GM12872 (cell line): ENCODE measurements at regions not wholly inside any gene's neighbourhood (a gene's known extent, or its start where the extent isn't known, plus 50 kb on each side); places are given as distances from the start of the nearest gene placed in this dataset.

Experiments
- TF ChIP-seq, protein P1 (sequence below): IDR thresholded peaks from 3 replicates; pipeline ENCODE4 v1.5.1; 2011; ENCODE audit warnings: low read depth, mild to moderate bottlenecking, low read length, moderate library complexity; ENCODE audit not compliant: insufficient read depth

DNA sequence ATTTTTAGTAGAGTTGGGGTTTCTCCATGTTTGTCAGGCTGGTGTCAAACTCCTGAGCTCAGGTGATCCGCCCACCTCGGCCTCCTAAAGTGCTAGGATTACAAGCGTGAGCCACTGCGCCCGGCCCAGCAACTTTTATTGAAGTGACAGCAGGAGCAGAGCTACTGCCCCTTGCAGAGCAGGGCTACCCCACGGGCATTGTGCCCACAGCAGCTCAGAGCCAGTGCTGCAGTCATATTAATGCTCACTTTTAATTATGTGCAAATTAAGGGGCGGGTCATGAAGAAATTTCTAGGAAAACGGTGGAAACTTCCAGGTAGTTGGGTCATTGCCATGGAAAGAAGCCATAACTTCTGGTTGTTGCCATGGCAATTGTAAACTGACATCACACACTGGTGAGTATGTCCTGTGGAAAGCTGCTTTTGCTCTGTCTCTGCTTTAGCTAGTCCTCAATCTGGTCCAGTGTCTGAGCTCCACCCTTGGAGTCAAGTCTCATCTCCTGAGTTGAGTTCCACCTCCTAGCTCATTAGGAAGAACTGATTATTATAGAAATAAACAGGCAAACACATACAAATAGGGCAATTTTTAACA is 127.3 kb upstream of the ADGRL4 start:
- TF ChIP-seq, protein P1, sequence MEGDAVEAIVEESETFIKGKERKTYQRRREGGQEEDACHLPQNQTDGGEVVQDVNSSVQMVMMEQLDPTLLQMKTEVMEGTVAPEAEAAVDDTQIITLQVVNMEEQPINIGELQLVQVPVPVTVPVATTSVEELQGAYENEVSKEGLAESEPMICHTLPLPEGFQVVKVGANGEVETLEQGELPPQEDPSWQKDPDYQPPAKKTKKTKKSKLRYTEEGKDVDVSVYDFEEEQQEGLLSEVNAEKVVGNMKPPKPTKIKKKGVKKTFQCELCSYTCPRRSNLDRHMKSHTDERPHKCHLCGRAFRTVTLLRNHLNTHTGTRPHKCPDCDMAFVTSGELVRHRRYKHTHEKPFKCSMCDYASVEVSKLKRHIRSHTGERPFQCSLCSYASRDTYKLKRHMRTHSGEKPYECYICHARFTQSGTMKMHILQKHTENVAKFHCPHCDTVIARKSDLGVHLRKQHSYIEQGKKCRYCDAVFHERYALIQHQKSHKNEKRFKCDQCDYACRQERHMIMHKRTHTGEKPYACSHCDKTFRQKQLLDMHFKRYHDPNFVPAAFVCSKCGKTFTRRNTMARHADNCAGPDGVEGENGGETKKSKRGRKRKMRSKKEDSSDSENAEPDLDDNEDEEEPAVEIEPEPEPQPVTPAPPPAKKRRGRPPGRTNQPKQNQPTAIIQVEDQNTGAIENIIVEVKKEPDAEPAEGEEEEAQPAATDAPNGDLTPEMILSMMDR, result no peak

DNA sequence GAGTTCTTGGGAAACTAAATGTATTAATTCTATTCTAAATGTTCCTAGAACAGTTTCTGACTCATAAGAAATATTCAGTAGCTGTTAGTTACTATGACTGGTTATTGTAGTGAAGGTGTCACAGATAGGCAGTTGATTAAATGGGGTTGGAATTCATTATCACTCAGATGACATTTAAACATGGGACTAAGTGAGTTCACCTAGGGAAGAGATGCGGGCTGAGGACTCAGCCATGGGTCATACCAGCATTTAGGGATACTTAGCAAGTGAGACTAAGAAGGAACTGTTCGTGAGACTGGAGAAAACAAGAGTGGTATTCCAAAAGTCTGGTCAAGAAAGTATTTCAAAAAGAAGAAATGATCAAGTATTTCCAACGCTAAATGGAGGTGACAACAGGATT is 125.1 kb upstream of the ADGRL4 start:
- TF ChIP-seq, protein P1, result no peak

DNA sequence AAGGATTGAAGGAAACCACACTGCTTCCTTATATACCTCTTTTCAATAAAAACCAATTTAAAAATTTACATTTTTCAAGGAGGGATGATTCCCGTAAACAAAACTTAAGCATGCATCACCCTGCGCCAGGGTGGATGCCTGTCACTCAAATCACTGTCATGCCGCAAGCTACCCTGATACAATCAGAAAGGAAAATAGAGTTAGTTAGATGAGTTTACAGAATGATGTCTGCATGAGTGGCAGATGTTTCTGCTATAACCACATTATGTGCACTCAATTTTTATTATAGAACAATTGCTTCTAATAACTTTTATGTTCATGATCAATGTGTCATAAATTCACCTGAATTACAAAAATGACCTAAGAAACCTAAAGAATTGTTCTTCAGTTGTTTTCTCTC is 123.4 kb upstream of the ADGRL4 start:
- TF ChIP-seq, protein P1, result no peak

DNA sequence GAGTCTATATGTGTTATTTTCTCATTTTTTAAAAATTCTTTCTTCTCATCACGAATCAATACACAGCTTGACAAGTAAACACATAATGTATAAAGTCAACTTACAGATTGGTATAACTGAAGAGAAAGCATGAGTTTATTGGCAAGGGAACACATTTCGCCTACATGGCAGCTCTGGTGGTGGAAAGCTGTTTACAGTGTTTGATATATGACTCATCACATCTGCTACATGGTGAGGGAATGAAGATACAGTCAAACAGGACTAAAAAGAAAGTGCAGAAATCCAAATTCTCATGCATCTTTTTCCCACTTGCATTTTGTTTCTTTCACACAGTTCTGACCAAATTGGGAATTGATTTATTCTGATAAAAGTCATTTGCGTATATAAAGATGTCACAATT is 122.2 kb upstream of the ADGRL4 start:
- TF ChIP-seq, protein P1, result no peak

DNA sequence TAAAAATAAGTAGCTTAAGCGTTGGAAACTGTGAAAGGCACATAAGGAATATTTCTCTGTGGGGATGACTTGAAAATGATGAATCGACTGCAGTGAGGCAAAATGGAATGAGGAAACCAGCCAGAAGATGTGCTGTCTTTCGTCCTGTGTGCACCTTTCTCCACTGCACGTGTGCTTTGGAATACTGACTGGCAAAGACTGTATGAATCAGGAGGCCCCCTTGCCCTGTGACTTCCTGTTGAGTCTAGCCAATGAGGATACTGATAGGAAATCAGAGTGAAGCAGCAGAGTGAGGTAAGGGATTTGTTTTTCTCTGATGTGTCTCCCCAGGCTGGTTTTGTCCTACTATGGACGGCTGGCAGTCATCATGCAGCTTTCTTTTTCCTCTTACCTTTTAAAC is 118.2 kb upstream of the ADGRL4 start:
- TF ChIP-seq, protein P1, result no peak

DNA sequence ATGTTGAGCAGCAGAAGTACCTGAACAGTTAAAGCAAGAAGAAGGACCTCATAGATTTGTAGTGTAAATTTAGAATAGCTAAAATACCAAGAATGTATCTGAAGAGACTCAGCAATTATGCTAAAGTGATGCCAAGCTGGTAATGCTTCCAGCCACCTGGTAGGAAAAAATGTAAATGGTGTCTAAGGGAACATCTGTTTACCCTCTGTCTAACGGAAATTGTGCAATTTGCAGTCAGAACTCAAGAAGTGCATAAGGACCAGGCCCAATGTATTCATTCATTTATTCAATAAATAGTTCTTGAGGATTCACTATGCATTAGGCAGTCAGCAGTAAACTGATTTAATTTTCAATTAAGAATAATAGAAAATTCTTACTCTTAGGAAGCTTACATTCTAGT is 116.0 kb upstream of the ADGRL4 start:
- TF ChIP-seq, protein P1, result no peak

DNA sequence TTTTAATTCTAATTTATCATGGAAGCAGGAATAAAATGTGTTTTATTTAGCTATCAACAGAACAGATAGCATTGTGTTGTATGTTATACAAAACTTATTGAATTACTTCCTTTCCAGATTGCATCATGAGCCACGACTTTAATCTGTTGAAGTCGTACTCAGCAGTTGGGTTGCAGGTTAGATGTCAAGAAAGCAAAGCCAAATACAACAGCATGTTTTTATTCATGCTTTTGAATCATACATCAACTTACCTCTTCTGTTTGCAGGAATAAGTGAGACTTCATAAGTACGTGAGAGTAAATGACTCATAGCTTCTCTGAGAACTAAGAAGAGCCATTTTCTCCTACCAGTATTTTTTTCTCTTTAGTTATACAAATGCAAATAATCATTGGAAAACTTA is 110.8 kb upstream of the ADGRL4 start:
- TF ChIP-seq, protein P1, result no peak
